IMR-90 (cell line): ENCODE measurements at regions not wholly inside any gene's neighbourhood (a gene's known extent, or its start where the extent isn't known, plus 50 kb on each side); places are given as distances from the start of the nearest gene placed in this dataset.

Experiments
- ATAC-seq: fragments of 200-7000 bp; cut with Tn5 transposase; 2 replicates; pipeline ENCODE4 v1.9.1; 2020; ENCODE audit warnings: low read depth, mild to moderate bottlenecking, moderate library complexity
- BruUV-seq: library from RNA; stranded (reverse); fragments of 400-500 nt; replicated peaks from 2 replicates; lab custom pipeline; 2021; lab: Mats Ljungman, UMichigan
- CTCF ChIA-PET: fragments of 300-600 bp; formaldehyde crosslinking; extraction: SDS; loops from one replicate; lab custom pipeline; 2021; ENCODE audit warnings: antibody characterized with exemption; lab: Yijun Ruan, JAX
- POLR2A ChIA-PET: fragments of 300-600 bp; sonication (Branson Sonifier 250); formaldehyde crosslinking; loops from one replicate; lab custom pipeline; 2022; ENCODE audit warnings: antibody characterized with exemption; ENCODE audit not compliant: unreplicated experiment; lab: Charles Lee
- DNase-seq: peaks from one replicate; pipeline ENCODE4 v3.0.0; 2013
- H2AFZ ChIP-seq: replicated peaks from 2 replicates; pipeline ENCODE3; 2013; ENCODE audit warnings: low read length, mild to moderate bottlenecking; ENCODE audit not compliant: poor library complexity
- H2AK5ac ChIP-seq: 2 replicates; pipeline ENCODE4 v1.6.1; 2013; ENCODE audit warnings: low read depth, low read length, inconsistent platforms
- H2AK9ac ChIP-seq: replicated peaks from 2 replicates; pipeline ENCODE3; 2013; ENCODE audit warnings: mild to moderate bottlenecking, low read depth, low read length, moderate library complexity; ENCODE audit not compliant: poor library complexity
- H2BK120ac ChIP-seq: 2 replicates; pipeline ENCODE4 v1.6.1; 2013; ENCODE audit warnings: low read depth, low read length, inconsistent platforms
- H2BK15ac ChIP-seq: 3 replicates; pipeline ENCODE4 v1.6.1; 2013; ENCODE audit warnings: low read depth, low read length, inconsistent platforms
- H2BK20ac ChIP-seq: 2 replicates; pipeline ENCODE4 v1.6.1; 2013; ENCODE audit warnings: low read depth, mild to moderate bottlenecking, inconsistent platforms, low read length, moderate library complexity
- H2BK5ac ChIP-seq: 2 replicates; pipeline ENCODE4 v1.6.1; 2013; ENCODE audit warnings: mild to moderate bottlenecking, low read depth, low read length, inconsistent platforms; ENCODE audit not compliant: poor library complexity, severe bottlenecking
- H3K14ac ChIP-seq: replicated peaks from 2 replicates; pipeline ENCODE4 v1.6.1; 2013; ENCODE audit warnings: low read depth, low read length, inconsistent platforms
- H3K18ac ChIP-seq: 2 replicates; pipeline ENCODE4 v1.6.1; 2013; ENCODE audit warnings: low read depth, low read length, control low read depth
- H3K23ac ChIP-seq: 2 replicates; pipeline ENCODE4 v1.6.1; 2013; ENCODE audit warnings: low read depth, low read length, inconsistent platforms
- H3K27ac ChIP-seq: 2 replicates; pipeline ENCODE4 v1.5.1; 2013; ENCODE audit warnings: mild to moderate bottlenecking, control low read depth, low read length; ENCODE audit not compliant: insufficient read depth
- H3K27me3 ChIP-seq: 2 replicates; pipeline ENCODE4 v1.6.1; 2013; ENCODE audit warnings: low read length; ENCODE audit not compliant: control insufficient read depth, insufficient read depth
- H3K36me3 ChIP-seq: 2 replicates; pipeline ENCODE4 v1.6.1; 2013; ENCODE audit warnings: low read length, mixed read lengths; ENCODE audit not compliant: control insufficient read depth, insufficient read depth
- H3K4ac ChIP-seq: 2 replicates; pipeline ENCODE4 v1.6.1; 2013; ENCODE audit warnings: low read depth, low read length, inconsistent platforms
- H3K4me1 ChIP-seq: 2 replicates; pipeline ENCODE4 v1.6.1; 2013; ENCODE audit warnings: low read length, mixed read lengths; ENCODE audit not compliant: control insufficient read depth, insufficient read depth
- H3K4me2 ChIP-seq: 2 replicates; pipeline ENCODE4 v1.6.1; 2013; ENCODE audit warnings: low read depth, mild to moderate bottlenecking, control low read depth, low read length, moderate library complexity
- H3K4me3 ChIP-seq: 2 replicates; pipeline ENCODE4 v1.5.1; 2013; ENCODE audit warnings: low read depth, mild to moderate bottlenecking, control low read depth, low read length, moderate library complexity; ENCODE audit not compliant: insufficient read depth
- H3K56ac ChIP-seq: 2 replicates; pipeline ENCODE4 v1.6.1; 2013; ENCODE audit warnings: low read length, inconsistent platforms; ENCODE audit not compliant: insufficient read depth; ENCODE audit errors: extremely low read depth
- H3K79me1 ChIP-seq, 2 experiments: 2 replicates each; pipeline ENCODE4 v1.6.1; 2013; ENCODE audit warnings: low read length in 2 of 2, inconsistent platforms in 1 of 2, low read depth in 1 of 2
- H3K9ac ChIP-seq: 2 replicates; pipeline ENCODE4 v1.6.1; 2013; ENCODE audit warnings: low read depth, low read length, control low read depth
- H3K9me1 ChIP-seq: 2 replicates; pipeline ENCODE4 v1.6.1; 2013; ENCODE audit warnings: low read length, inconsistent platforms; ENCODE audit not compliant: insufficient read depth
- H3K9me3 ChIP-seq: 2 replicates; pipeline ENCODE4 v1.6.1; 2013; ENCODE audit warnings: low read length; ENCODE audit not compliant: control insufficient read depth, insufficient read depth
- H4K20me1 ChIP-seq: 2 replicates; pipeline ENCODE4 v1.6.1; 2013; ENCODE audit warnings: low read length, inconsistent platforms; ENCODE audit not compliant: insufficient read depth
- H4K5ac ChIP-seq: 2 replicates; pipeline ENCODE4 v1.6.1; 2013; ENCODE audit warnings: mild to moderate bottlenecking, low read depth, low read length, control low read depth
- H4K8ac ChIP-seq, 2 experiments: 2 replicates each; pipeline ENCODE4 v1.6.1; 2013; ENCODE audit warnings: low read depth in 2 of 2, low read length in 2 of 2, control low read depth in 1 of 2, inconsistent platforms in 1 of 2
- H4K91ac ChIP-seq: 2 replicates; pipeline ENCODE4 v1.6.1; 2013; ENCODE audit warnings: low read depth, low read length, inconsistent platforms; ENCODE audit not compliant: insufficient read depth
- BHLHE40 ChIP-seq: fragments of 150-350 bp; IDR thresholded peaks from 2 replicates; pipeline ENCODE4 v1.6.1; 2016; ENCODE audit warnings: mild to moderate bottlenecking, low read depth, low read length
- CEBPB ChIP-seq: IDR thresholded peaks from 2 replicates; pipeline ENCODE4 v1.6.1; 2012; ENCODE audit warnings: low read depth, low read length, improper control_type of control experiment
- CHD1 ChIP-seq: IDR thresholded peaks from 2 replicates; pipeline ENCODE4 v1.6.1; 2012; ENCODE audit warnings: low read depth, low read length, improper control_type of control experiment
- FOS ChIP-seq: fragments of 150-350 bp; IDR thresholded peaks from 2 replicates; pipeline ENCODE4 v1.6.1; 2016; ENCODE audit warnings: low read depth, low read length
- MAFK ChIP-seq: IDR thresholded peaks from 2 replicates; pipeline ENCODE4 v1.6.1; 2012; ENCODE audit warnings: low read depth, low read length, improper control_type of control experiment
- MAZ ChIP-seq: IDR thresholded peaks from 2 replicates; pipeline ENCODE4 v1.6.1; 2012; ENCODE audit warnings: low read depth, mild to moderate bottlenecking, low read length, improper control_type of control experiment, moderate library complexity, borderline replicate concordance
- MXI1 ChIP-seq: IDR thresholded peaks from 2 replicates; pipeline ENCODE4 v1.6.1; 2012; ENCODE audit warnings: low read depth, mild to moderate bottlenecking, low read length, moderate library complexity, borderline replicate concordance
- NFE2L2 ChIP-seq: fragments of 150-350 bp; IDR thresholded peaks from 2 replicates; pipeline ENCODE4 v1.6.1; 2016; ENCODE audit warnings: low read depth, mild to moderate bottlenecking, low read length
- POLR2A ChIP-seq: IDR thresholded peaks from 2 replicates; pipeline ENCODE4 v1.6.1; 2012; ENCODE audit warnings: mild to moderate bottlenecking, low read depth, low read length
- RAD21 ChIP-seq: IDR thresholded peaks from 2 replicates; pipeline ENCODE4 v1.6.1; 2012; ENCODE audit warnings: low read length, improper control_type of control experiment
- RCOR1 ChIP-seq: IDR thresholded peaks from 2 replicates; pipeline ENCODE4 v1.6.1; 2012; ENCODE audit warnings: mild to moderate bottlenecking, low read length, improper control_type of control experiment; ENCODE audit not compliant: insufficient replicate concordance
- RFX5 ChIP-seq: IDR thresholded peaks from 2 replicates; pipeline ENCODE4 v1.8.0; 2012; ENCODE audit warnings: low read depth, mild to moderate bottlenecking, low read length, moderate library complexity
- SMC3 ChIP-seq: fragments of 150-350 bp; IDR thresholded peaks from 2 replicates; pipeline ENCODE4 v1.6.1; 2016; ENCODE audit warnings: low read depth, mild to moderate bottlenecking, antibody characterized with exemption, low read length, moderate library complexity
- WGBS, 2 experiments: methylation state at CpG; one replicate each; pipeline versions ENCODE4 v1.1.5 to v1.1.7; 2013; ENCODE audit warnings: missing lambda C conversion rate in 2 of 2; ENCODE audit not compliant: insufficient read length in 1 of 2; ENCODE audit errors: extremely low coverage in 2 of 2; 5-methylcytosine and 5-hydroxymethylcytosine counted together
- dilution Hi-C: fragments of 300-500 bp; cut with HindIII; formaldehyde crosslinking; loops from one replicate; pipeline ENCODE4 v1.14.3; 2018; ENCODE audit warnings: low sequenced_read_pairs; ENCODE audit not compliant: unreplicated experiment
- in situ Hi-C: fragments of 300-500 bp; cut with MboI; formaldehyde crosslinking; loops from 3 replicates; pipeline ENCODE4 v1.14.3; 2019; ENCODE audit warnings: low sequenced_read_pairs, inconsistent platforms, mixed read lengths
- intact Hi-C: fragments of 100-400 bp; cut with micrococcal nuclease; formaldehyde crosslinking; loops from 2 replicates; pipeline ENCODE4 v1.10.0; 2022
- TF ChIP-seq, protein P1 (sequence below): fragments of 150-350 bp; IDR thresholded peaks from 2 replicates; pipeline ENCODE4 v1.6.1; 2016; ENCODE audit warnings: low read depth, mild to moderate bottlenecking, low read length, moderate library complexity, borderline replicate concordance
- TF ChIP-seq, protein P2 (sequence below): fragments of 150-350 bp; IDR thresholded peaks from 2 replicates; pipeline ENCODE4 v1.6.1; 2017; ENCODE audit warnings: mild to moderate bottlenecking, antibody characterized with exemption, low read length, low read depth
- TF ChIP-seq, protein P3 (sequence below): conservative IDR thresholded peaks from 2 replicates; pipeline ENCODE4 v1.5.1; 2012; ENCODE audit warnings: mild to moderate bottlenecking, low read depth, low read length, improper control_type of control experiment

DNA sequence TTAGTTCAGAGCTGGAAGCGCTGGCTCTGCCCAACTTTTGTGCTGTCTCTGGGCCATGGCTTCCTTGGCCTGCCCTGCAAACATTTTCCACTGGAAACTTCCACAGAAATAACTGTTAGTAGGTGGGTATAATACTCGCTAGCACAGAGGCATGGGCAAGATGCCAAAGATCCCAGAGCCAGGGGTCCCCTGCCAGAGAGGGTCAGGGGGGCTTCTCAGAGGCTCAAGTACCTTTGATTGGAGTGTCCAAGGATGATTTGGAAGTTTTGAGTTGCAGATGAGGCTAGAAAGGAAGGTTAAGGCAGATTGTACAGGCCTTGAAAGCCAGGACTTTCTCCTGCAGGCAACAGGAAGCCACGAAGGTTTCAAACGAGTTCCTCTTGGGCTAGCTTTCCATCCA is 187.6 kb downstream of the DICER1 start:
- Histone ChIP-seq H3K27ac (no peak overlapping the region), H2AFZ (no peak overlapping the region), H3K79me1 (no peaks in the 10 kb centered on the region), H2AK5ac (no peak overlapping the region), H2BK5ac (no peak overlapping the region), H3K4me3 (no peak overlapping the region), H4K91ac (no peak overlapping the region), H3K9me3 (peaks cover 2% of the 10 kb centered on the region; the same call in 1 of the 2 replicates), H3K9me1 (no peaks in the 10 kb centered on the region), H2BK20ac (no peak overlapping the region), H3K4me1 (no peaks in the 10 kb centered on the region), H4K8ac (no peak overlapping the region), H3K23ac (no peak overlapping the region), H3K56ac (no peak overlapping the region), H2BK120ac (no peak overlapping the region), H3K4ac (no peak overlapping the region), H4K5ac (no peak overlapping the region), H2AK9ac (no peak overlapping the region), H3K18ac (no peak overlapping the region), H3K27me3 (no peaks in the 10 kb centered on the region), H3K4me2 (no peak overlapping the region), H3K36me3 (no peaks in the 10 kb centered on the region), H2BK15ac (no peak overlapping the region), H3K9ac (no peak overlapping the region), H4K20me1 (no peaks in the 10 kb centered on the region), H3K14ac (no peak overlapping the region)
- dilution Hi-C loops = no loop called here
- no peak for DNase-seq
- intact Hi-C loops = no loop called here
- TF ChIP-seq, protein P1, sequence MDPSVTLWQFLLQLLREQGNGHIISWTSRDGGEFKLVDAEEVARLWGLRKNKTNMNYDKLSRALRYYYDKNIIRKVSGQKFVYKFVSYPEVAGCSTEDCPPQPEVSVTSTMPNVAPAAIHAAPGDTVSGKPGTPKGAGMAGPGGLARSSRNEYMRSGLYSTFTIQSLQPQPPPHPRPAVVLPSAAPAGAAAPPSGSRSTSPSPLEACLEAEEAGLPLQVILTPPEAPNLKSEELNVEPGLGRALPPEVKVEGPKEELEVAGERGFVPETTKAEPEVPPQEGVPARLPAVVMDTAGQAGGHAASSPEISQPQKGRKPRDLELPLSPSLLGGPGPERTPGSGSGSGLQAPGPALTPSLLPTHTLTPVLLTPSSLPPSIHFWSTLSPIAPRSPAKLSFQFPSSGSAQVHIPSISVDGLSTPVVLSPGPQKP = no peak
- TF ChIP-seq, protein P2, sequence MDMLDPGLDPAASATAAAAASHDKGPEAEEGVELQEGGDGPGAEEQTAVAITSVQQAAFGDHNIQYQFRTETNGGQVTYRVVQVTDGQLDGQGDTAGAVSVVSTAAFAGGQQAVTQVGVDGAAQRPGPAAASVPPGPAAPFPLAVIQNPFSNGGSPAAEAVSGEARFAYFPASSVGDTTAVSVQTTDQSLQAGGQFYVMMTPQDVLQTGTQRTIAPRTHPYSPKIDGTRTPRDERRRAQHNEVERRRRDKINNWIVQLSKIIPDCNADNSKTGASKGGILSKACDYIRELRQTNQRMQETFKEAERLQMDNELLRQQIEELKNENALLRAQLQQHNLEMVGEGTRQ = no peak
- TF ChIP-seq FOS = no peak
- TF ChIP-seq, protein P3, sequence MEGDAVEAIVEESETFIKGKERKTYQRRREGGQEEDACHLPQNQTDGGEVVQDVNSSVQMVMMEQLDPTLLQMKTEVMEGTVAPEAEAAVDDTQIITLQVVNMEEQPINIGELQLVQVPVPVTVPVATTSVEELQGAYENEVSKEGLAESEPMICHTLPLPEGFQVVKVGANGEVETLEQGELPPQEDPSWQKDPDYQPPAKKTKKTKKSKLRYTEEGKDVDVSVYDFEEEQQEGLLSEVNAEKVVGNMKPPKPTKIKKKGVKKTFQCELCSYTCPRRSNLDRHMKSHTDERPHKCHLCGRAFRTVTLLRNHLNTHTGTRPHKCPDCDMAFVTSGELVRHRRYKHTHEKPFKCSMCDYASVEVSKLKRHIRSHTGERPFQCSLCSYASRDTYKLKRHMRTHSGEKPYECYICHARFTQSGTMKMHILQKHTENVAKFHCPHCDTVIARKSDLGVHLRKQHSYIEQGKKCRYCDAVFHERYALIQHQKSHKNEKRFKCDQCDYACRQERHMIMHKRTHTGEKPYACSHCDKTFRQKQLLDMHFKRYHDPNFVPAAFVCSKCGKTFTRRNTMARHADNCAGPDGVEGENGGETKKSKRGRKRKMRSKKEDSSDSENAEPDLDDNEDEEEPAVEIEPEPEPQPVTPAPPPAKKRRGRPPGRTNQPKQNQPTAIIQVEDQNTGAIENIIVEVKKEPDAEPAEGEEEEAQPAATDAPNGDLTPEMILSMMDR = no peak
- TF ChIP-seq RAD21 = no peak
- TF ChIP-seq RCOR1 = no peak
- TF ChIP-seq CEBPB = no peak
- TF ChIP-seq MXI1 = no peak
- TF ChIP-seq SMC3 = no peak
- TF ChIP-seq MAZ = no peak
- TF ChIP-seq MAFK = no peak
- TF ChIP-seq BHLHE40 = no peak
- no peak for TF ChIP-seq CHD1
- no peak for TF ChIP-seq NFE2L2
- no peak for TF ChIP-seq RFX5
- TF ChIP-seq POLR2A = no peak
- ATAC-seq = no peak
- in situ Hi-C loops = no loop called here
- WGBS, 2 experiments = 63% methylated on average over 2 of the region's 4 CpGs; no CpG with 5 or more reads in 1 of the 2 experiments
- POLR2A ChIA-PET = no interaction called here
- no TSS peak for BruUV-seq
- CTCF ChIA-PET = no interaction called here
